ENCODE measurements at regions not wholly inside any gene's neighbourhood (a gene's known extent, or its start where the extent isn't known, plus 50 kb on each side); places are given as distances from the start of the nearest gene placed in this dataset.

GRCh38 chr13:36763126-36763722 lies 55.8 kb upstream of the RFXAP start:
- TF ChIP-seq POLR2A (IDR thresholded peaks at IDR 0.05; ENCODE audit: extremely low read depth, insufficient read length), result no peak
- TF ChIP-seq, protein P1, sequence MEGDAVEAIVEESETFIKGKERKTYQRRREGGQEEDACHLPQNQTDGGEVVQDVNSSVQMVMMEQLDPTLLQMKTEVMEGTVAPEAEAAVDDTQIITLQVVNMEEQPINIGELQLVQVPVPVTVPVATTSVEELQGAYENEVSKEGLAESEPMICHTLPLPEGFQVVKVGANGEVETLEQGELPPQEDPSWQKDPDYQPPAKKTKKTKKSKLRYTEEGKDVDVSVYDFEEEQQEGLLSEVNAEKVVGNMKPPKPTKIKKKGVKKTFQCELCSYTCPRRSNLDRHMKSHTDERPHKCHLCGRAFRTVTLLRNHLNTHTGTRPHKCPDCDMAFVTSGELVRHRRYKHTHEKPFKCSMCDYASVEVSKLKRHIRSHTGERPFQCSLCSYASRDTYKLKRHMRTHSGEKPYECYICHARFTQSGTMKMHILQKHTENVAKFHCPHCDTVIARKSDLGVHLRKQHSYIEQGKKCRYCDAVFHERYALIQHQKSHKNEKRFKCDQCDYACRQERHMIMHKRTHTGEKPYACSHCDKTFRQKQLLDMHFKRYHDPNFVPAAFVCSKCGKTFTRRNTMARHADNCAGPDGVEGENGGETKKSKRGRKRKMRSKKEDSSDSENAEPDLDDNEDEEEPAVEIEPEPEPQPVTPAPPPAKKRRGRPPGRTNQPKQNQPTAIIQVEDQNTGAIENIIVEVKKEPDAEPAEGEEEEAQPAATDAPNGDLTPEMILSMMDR (IDR thresholded peaks at IDR 0.05; ENCODE audit: low read depth, low read length), result no peak
